ENCODE measurements at regions not wholly inside any gene's neighbourhood (a gene's known extent, or its start where the extent isn't known, plus 50 kb on each side); places are given as distances from the start of the nearest gene placed in this dataset.

GRCh38 chr10:78508955-78509748, 475.5 kb downstream of the RPS24 start:
- no peak for TF ChIP-seq CTCF (IDR thresholded peaks at IDR 0.05)
- no peak for TF ChIP-seq EP300 (IDR thresholded peaks at IDR 0.05)
- TF ChIP-seq POLR2AphosphoS5 (IDR thresholded peaks at IDR 0.05) = no peak
- no peak for TF ChIP-seq POLR2A (IDR thresholded peaks at IDR 0.05)

Data from suprapubic skin (tissue), 4 donors.